ENCODE measurements at regions not wholly inside any gene's neighbourhood (a gene's known extent, or its start where the extent isn't known, plus 50 kb on each side); places are given as distances from the start of the nearest gene placed in this dataset.

DNA sequence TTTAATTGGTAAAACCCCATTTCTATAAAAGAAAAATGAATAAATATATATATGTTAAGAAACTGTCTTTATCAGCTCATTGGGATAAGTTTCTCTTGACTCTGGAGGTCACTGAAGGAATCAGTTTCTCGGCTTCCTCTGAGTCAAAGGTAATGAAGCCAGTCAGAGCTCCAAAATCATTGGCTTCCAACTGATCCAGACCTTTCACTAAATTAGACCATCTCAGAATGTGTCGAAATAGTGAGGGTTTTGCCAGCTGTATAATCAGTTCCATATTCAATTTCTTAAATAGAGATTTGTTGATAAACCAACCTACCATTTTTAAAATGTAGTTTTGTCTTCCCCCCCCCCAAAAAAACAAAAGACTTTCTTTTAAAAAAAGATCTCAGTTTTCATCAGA is 60.5 kb upstream of the SRSF6 start:
- no peak overlapping the region for H3K4me3 ChIP-seq (ENCODE audit: low read depth, low read length)
- Mint-ChIP-seq H3K4me1 (ENCODE audit: low read depth, unreplicated experiment) (no peaks in the 10 kb centered on the region), H3K36me3 (ENCODE audit: insufficient read depth, unreplicated experiment) (no peaks in the 10 kb centered on the region), H3K9me3 (ENCODE audit: unreplicated experiment) (no peaks in the 10 kb centered on the region), H3K27ac (ENCODE audit: unreplicated experiment) (no peak overlapping the region), H3K27me3 (ENCODE audit: insufficient read depth, unreplicated experiment) (peaks cover 8% of the 10 kb centered on the region), H3K4me3 (ENCODE audit: unreplicated experiment) (no peak overlapping the region)
- TF ChIP-seq, protein P1, sequence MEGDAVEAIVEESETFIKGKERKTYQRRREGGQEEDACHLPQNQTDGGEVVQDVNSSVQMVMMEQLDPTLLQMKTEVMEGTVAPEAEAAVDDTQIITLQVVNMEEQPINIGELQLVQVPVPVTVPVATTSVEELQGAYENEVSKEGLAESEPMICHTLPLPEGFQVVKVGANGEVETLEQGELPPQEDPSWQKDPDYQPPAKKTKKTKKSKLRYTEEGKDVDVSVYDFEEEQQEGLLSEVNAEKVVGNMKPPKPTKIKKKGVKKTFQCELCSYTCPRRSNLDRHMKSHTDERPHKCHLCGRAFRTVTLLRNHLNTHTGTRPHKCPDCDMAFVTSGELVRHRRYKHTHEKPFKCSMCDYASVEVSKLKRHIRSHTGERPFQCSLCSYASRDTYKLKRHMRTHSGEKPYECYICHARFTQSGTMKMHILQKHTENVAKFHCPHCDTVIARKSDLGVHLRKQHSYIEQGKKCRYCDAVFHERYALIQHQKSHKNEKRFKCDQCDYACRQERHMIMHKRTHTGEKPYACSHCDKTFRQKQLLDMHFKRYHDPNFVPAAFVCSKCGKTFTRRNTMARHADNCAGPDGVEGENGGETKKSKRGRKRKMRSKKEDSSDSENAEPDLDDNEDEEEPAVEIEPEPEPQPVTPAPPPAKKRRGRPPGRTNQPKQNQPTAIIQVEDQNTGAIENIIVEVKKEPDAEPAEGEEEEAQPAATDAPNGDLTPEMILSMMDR (IDR thresholded peaks at IDR 0.05; ENCODE audit: insufficient read depth in 1 of 2, low read depth in 1 of 2, low read length in 1 of 2, severe bottlenecking in 1 of 2, unreplicated experiment in 1 of 2) = no peak
- no peaks in the 10 kb centered on the region for H3K36me3 ChIP-seq (ENCODE audit: control insufficient read depth, insufficient read depth, low read length)
- H3K9me3 ChIP-seq = no peaks in the 10 kb centered on the region
- ChIA-PET POLR2A (no interaction called here), CTCF (interaction anchor here (0.6 kb wide), 1 partner anchor 347 kb away, joined by 3 read pairs; no protein-coding TSS in a partner anchor)
- no TSS peak for BruUV-seq (replicated peaks)
- DNase-seq = no peak
- intact Hi-C loops (cut with micrococcal nuclease; ENCODE audit: unreplicated experiment) = no loop called here
- H3K27me3 ChIP-seq (replicated peaks; ENCODE audit: control insufficient read depth, insufficient read depth, low read length) = no peaks in the 10 kb centered on the region
- H3K4me1 ChIP-seq = no peaks in the 10 kb centered on the region; the same call in 1 of the 2 replicates

DNA sequence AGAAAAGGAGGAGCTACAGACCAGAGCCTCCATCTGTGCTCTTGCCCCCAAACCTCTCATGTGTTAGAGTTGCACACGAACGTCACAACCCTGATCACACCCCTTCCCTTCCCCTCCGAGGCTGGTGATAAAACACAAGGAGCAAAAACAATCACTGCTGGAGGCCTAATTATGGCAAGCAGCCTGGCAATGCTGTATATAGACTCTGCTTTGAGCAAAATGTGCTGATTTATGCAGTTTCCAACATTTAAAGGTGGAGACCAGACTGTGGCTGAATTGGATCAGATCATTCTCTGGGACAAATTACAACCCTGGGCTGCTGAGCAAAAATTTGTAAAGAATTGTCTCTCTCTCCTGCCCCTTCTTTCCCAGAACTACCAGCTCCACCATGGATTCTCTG is 64.6 kb upstream of the SRSF6 start:
- no peak overlapping the region for H3K4me3 Mint-ChIP-seq (ENCODE audit: unreplicated experiment)
- ChIA-PET CTCF (interaction anchor here (0.6 kb wide), 1 partner anchor 38 kb away, joined by 3 read pairs; no protein-coding TSS in a partner anchor), POLR2A (no interaction called here)
- H3K36me3 Mint-ChIP-seq (ENCODE audit: insufficient read depth, unreplicated experiment) = no peaks in the 10 kb centered on the region
- no peaks in the 10 kb centered on the region for H3K4me1 ChIP-seq
- BruUV-seq (replicated peaks) = no TSS peak
- peaks cover 9% of the 10 kb centered on the region for H3K27me3 Mint-ChIP-seq (ENCODE audit: insufficient read depth, unreplicated experiment)
- TF ChIP-seq, protein P1 (IDR thresholded peaks at IDR 0.05; ENCODE audit: insufficient read depth in 1 of 2, low read depth in 1 of 2, low read length in 1 of 2, severe bottlenecking in 1 of 2, unreplicated experiment in 1 of 2) = no peak
- H3K4me3 ChIP-seq (ENCODE audit: low read depth, low read length) = no peak overlapping the region
- intact Hi-C loops (cut with micrococcal nuclease; ENCODE audit: unreplicated experiment) = no loop called here
- H3K9me3 Mint-ChIP-seq (ENCODE audit: unreplicated experiment) = no peaks in the 10 kb centered on the region
- no peaks in the 10 kb centered on the region for H3K9me3 ChIP-seq
- no peaks in the 10 kb centered on the region for H3K27me3 ChIP-seq (replicated peaks; ENCODE audit: control insufficient read depth, insufficient read depth, low read length)
- H3K36me3 ChIP-seq (ENCODE audit: control insufficient read depth, insufficient read depth, low read length) = no peaks in the 10 kb centered on the region
- H3K27ac Mint-ChIP-seq (ENCODE audit: unreplicated experiment) = no peak overlapping the region
- no peaks in the 10 kb centered on the region for H3K4me1 Mint-ChIP-seq (ENCODE audit: low read depth, unreplicated experiment)
- DNase-seq = no peak

DNA sequence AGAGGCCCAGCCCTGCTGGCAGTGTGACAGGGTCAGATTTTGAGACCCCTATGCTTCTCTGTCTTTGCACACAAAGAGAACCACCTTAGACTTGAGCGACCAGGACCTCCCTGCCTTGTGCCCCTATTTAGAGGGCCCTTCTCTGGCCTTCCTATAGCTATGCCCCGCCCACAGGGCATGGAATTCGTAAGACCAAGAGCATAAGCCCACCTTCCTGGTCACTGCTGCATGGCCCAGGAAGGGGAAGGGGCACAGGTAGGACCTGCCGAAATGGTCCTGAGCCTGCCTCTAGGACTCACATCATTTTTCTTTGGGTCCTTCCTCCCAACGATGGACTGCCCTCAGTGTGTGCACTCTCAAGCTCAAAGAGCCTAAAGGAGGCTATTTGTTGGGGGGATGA is 65.1 kb upstream of the SRSF6 start:
- Mint-ChIP-seq H3K4me1 (ENCODE audit: low read depth, unreplicated experiment) (no peaks in the 10 kb centered on the region), H3K9me3 (ENCODE audit: unreplicated experiment) (no peaks in the 10 kb centered on the region), H3K27me3 (ENCODE audit: insufficient read depth, unreplicated experiment) (peaks cover 11% of the 10 kb centered on the region), H3K4me3 (ENCODE audit: unreplicated experiment) (no peak overlapping the region), H3K27ac (ENCODE audit: unreplicated experiment) (no peak overlapping the region), H3K36me3 (ENCODE audit: insufficient read depth, unreplicated experiment) (no peaks in the 10 kb centered on the region)
- ChIA-PET CTCF (interaction anchor here (0.6 kb wide), 1 partner anchor 38 kb away, joined by 3 read pairs; no protein-coding TSS in a partner anchor), POLR2A (no interaction called here)
- intact Hi-C loops (cut with micrococcal nuclease; ENCODE audit: unreplicated experiment) = no loop called here
- DNase-seq = no peak
- H3K4me3 ChIP-seq (ENCODE audit: low read depth, low read length) = no peak overlapping the region
- no peaks in the 10 kb centered on the region for H3K4me1 ChIP-seq
- no peaks in the 10 kb centered on the region for H3K27me3 ChIP-seq (replicated peaks; ENCODE audit: control insufficient read depth, insufficient read depth, low read length)
- H3K36me3 ChIP-seq (ENCODE audit: control insufficient read depth, insufficient read depth, low read length) = no peaks in the 10 kb centered on the region
- H3K9me3 ChIP-seq = no peaks in the 10 kb centered on the region
- TF ChIP-seq, protein P1 (IDR thresholded peaks at IDR 0.05; ENCODE audit: insufficient read depth in 1 of 2, low read depth in 1 of 2, low read length in 1 of 2, severe bottlenecking in 1 of 2, unreplicated experiment in 1 of 2) = no peak
- BruUV-seq (replicated peaks) = no TSS peak

Data from Caco-2 (cell line).